Endothelial cell of umbilical vein (primary cell): ENCODE measurements at regions not wholly inside any gene's neighbourhood (a gene's known extent, or its start where the extent isn't known, plus 50 kb on each side); places are given as distances from the start of the nearest gene placed in this dataset.

Experiments used
- BruUV-seq: library from RNA; stranded (reverse); fragments of 400-500 nt; replicated peaks from 2 replicates; lab custom pipeline; 2021; lab: Mats Ljungman, UMichigan
- CTCF ChIA-PET: fragments of 300-600, 350-600 bp; sonication (Branson Sonifier 250); formaldehyde crosslinking; loops from one replicate; lab custom pipeline; 2021; ENCODE audit warnings: antibody characterized with exemption, inconsistent platforms; lab: Charles Lee
- POLR2A ChIA-PET: fragments of 300-600, 350-600 bp; sonication (Branson Sonifier 250); formaldehyde crosslinking; loops from one replicate; lab custom pipeline; 2021; ENCODE audit warnings: antibody characterized with exemption, inconsistent platforms; lab: Charles Lee
- DNase-seq: peaks from one replicate; pipeline ENCODE4 v3.0.0-alpha.2; 2011; ENCODE audit warnings: low read depth, low spot score
- FAIRE-seq: peaks from 2 replicates; lab custom pipeline; 2011; peaks lifted over from hg19 to GRCh38; lab: Jason Lieb, UNC
- H2AFZ ChIP-seq: 2 replicates; pipeline ENCODE4 v1.6.0; 2012; ENCODE audit warnings: low read depth, low read length, control low read depth, inconsistent platforms
- H3K27ac ChIP-seq: 2 replicates; pipeline ENCODE4 v1.5.1; 2011; ENCODE audit warnings: low read depth, mild to moderate bottlenecking, control low read depth, low read length, moderate library complexity; ENCODE audit not compliant: insufficient read depth
- H3K27me3 ChIP-seq, 2 experiments: 2 replicates each; pipeline versions ENCODE4 v1.6.0 to v1.6.1; 2011; ENCODE audit warnings: low read length in 2 of 2, mixed read lengths in 1 of 2; ENCODE audit not compliant: control insufficient read depth in 2 of 2, insufficient read depth in 2 of 2
- H3K36me3 ChIP-seq, 2 experiments: 2 replicates in 1 of 2; 3 replicates in 1 of 2; pipeline ENCODE4 v1.5.1; 2011; ENCODE audit warnings: low read length in 2 of 2, mild to moderate bottlenecking in 1 of 2, moderate library complexity in 1 of 2; ENCODE audit not compliant: control insufficient read depth in 2 of 2, insufficient read depth in 2 of 2; ENCODE audit errors: extremely low read depth in 1 of 2
- H3K4me1 ChIP-seq: 3 replicates; pipeline ENCODE4 v1.5.1; 2011; ENCODE audit warnings: mild to moderate bottlenecking, low read length; ENCODE audit not compliant: control insufficient read depth, insufficient read depth; ENCODE audit errors: extremely low read depth
- H3K4me2 ChIP-seq: 2 replicates; pipeline ENCODE4 v1.6.1; 2011; ENCODE audit warnings: low read length, control low read depth, mixed read lengths; ENCODE audit not compliant: insufficient read depth
- H3K4me3 ChIP-seq, 3 experiments: fragments of 200-600 bp in 1 of 3; sonication (generic), shearing (Covaris generic) in 1 of 3; replicated peaks in 1 of 3; 2 replicates each; pipeline ENCODE4 v1.5.1; 2011 to 2016; ENCODE audit warnings: control low read depth in 3 of 3, low read length in 3 of 3, mild to moderate bottlenecking in 2 of 3, inconsistent platforms in 1 of 3, low read depth in 1 of 3, moderate library complexity in 1 of 3; ENCODE audit not compliant: insufficient read depth in 1 of 3
- H3K79me2 ChIP-seq: 2 replicates; pipeline ENCODE4 v1.6.0; 2012; ENCODE audit warnings: low read length, inconsistent platforms; ENCODE audit not compliant: control insufficient read depth, insufficient read depth
- H3K9ac ChIP-seq: replicated peaks from 2 replicates; pipeline ENCODE3; 2011; ENCODE audit warnings: low read length, control low read depth; ENCODE audit not compliant: insufficient read depth; ENCODE audit errors: extremely low read depth
- H3K9me1 ChIP-seq: replicated peaks from 3 replicates; pipeline ENCODE4 v1.6.0; 2011; ENCODE audit warnings: mild to moderate bottlenecking, low read length; ENCODE audit not compliant: control insufficient read depth, insufficient read depth; ENCODE audit errors: extremely low read depth
- H3K9me3 ChIP-seq: replicated peaks from 2 replicates; pipeline ENCODE4 v1.5.1; 2012; ENCODE audit warnings: low read length, inconsistent platforms; ENCODE audit not compliant: control insufficient read depth, insufficient read depth
- H4K20me1 ChIP-seq: replicated peaks from 2 replicates; pipeline ENCODE3; 2011; ENCODE audit warnings: mild to moderate bottlenecking, low read length; ENCODE audit not compliant: control insufficient read depth, insufficient read depth; ENCODE audit errors: extremely low read depth
- CTCF ChIP-seq, 2 donors: IDR thresholded peaks; 1 replicate in 1 of 2; 2 replicates in 1 of 2; pipeline ENCODE4 v1.5.1; 2011; ENCODE audit warnings: low read length in 2 of 2, mild to moderate bottlenecking in 2 of 2, moderate library complexity in 2 of 2, control low read depth in 1 of 2, inconsistent platforms in 1 of 2, low read depth in 1 of 2; ENCODE audit not compliant: insufficient read depth in 1 of 2; ENCODE audit errors: extremely low read depth in 1 of 2
- EZH2 ChIP-seq: IDR thresholded peaks from 2 replicates; pipeline ENCODE4 v1.6.1; 2012; ENCODE audit warnings: borderline replicate concordance, low read depth, mild to moderate bottlenecking, moderate library complexity, low read length, inconsistent platforms; ENCODE audit not compliant: severe bottlenecking
- FOS ChIP-seq: IDR thresholded peaks from 2 replicates; pipeline ENCODE4 v1.6.1; 2011; ENCODE audit warnings: mild to moderate bottlenecking, low read length, moderate library complexity, borderline replicate concordance; ENCODE audit not compliant: insufficient read depth
- GATA2 ChIP-seq: IDR thresholded peaks from 2 replicates; pipeline ENCODE4 v1.7.0; 2011; ENCODE audit warnings: low read depth, mild to moderate bottlenecking, moderate library complexity, mixed read lengths, low read length; ENCODE audit not compliant: insufficient read length, insufficient read depth
- JUN ChIP-seq: IDR thresholded peaks from 2 replicates; pipeline ENCODE4 v1.6.1; 2011; ENCODE audit warnings: borderline replicate concordance, low read depth; ENCODE audit not compliant: insufficient read length, insufficient read depth
- MAX ChIP-seq: IDR thresholded peaks from 2 replicates; pipeline ENCODE4 v1.6.1; 2011; ENCODE audit not compliant: insufficient read depth, insufficient read length
- MYC ChIP-seq: IDR thresholded peaks from one replicate; pipeline ENCODE4 v1.6.1; 2011; ENCODE audit warnings: mild to moderate bottlenecking, low read depth, low read length
- POLR2A ChIP-seq: IDR thresholded peaks from 2 replicates; pipeline ENCODE4 v1.6.1; 2012; ENCODE audit warnings: low read depth, mild to moderate bottlenecking, control low read depth, low read length
- POLR2AphosphoS5 ChIP-seq: IDR thresholded peaks from 2 replicates; pipeline ENCODE4 v1.6.1; 2012; ENCODE audit warnings: low read depth, mild to moderate bottlenecking, control low read depth, low read length, moderate library complexity; ENCODE audit not compliant: insufficient read depth
- dilution Hi-C: fragments of 300-500 bp; cut with MboI; formaldehyde crosslinking; loops from one replicate; pipeline ENCODE4 v1.15.0; 2019; ENCODE audit warnings: low sequenced_read_pairs; ENCODE audit not compliant: extremely low pct_ligation_motif_present
- intact Hi-C: fragments of 100-400 bp; cut with micrococcal nuclease; formaldehyde crosslinking; loops from one replicate; pipeline ENCODE4 v1.10.0; 2022

- Histone ChIP-seq H3K36me3 (no peaks in the 10 kb centered on the region), H3K9me3 (no peaks in the 10 kb centered on the region), H3K27me3 (no peaks in the 10 kb centered on the region), H3K79me2 (no peaks in the 10 kb centered on the region), H3K4me3 (no peak overlapping the region), H3K4me1 (no peaks in the 10 kb centered on the region), H3K27ac (no peak overlapping the region), H3K9ac (no peak overlapping the region), H3K9me1 (no peaks in the 10 kb centered on the region), H2AFZ (no peak overlapping the region), H4K20me1 (no peaks in the 10 kb centered on the region), H3K4me2 (no peak overlapping the region)
- TF ChIP-seq GATA2: no peak
- no peak for TF ChIP-seq POLR2A
- TF ChIP-seq CTCF (IDR thresholded peaks at IDR 0.05; ENCODE audit: extremely low read depth in 1 of 2, insufficient read depth in 1 of 2, low read depth in 1 of 2, low read length in 2 of 2): no peak
- no peak for TF ChIP-seq FOS
- no peak for TF ChIP-seq MYC
- TF ChIP-seq JUN: no peak
- TF ChIP-seq MAX: no peak
- TF ChIP-seq EZH2: no peak
- no peak for TF ChIP-seq POLR2AphosphoS5
- DNase-seq: no peak
- no peak for FAIRE-seq
- CTCF ChIA-PET: interaction anchor here (0.8 to 4.7 kb wide), 8 partner anchors 11 to 209 kb away, joined by 3 to 50 read pairs (median 9); no protein-coding TSS in a partner anchor
- dilution Hi-C loops: no loop called here
- intact Hi-C loops: no loop called here
- POLR2A ChIA-PET: no interaction called here
- BruUV-seq: no TSS peak
Observed at GRCh38 chr6:137798261-137798660, 68.8 kb upstream of the TNFAIP3 start.
